ENCODE measurements at regions not wholly inside any gene's neighbourhood (a gene's known extent, or its start where the extent isn't known, plus 50 kb on each side); places are given as distances from the start of the nearest gene placed in this dataset.

GRCh38 chr11:82458147-82458546 is 275.5 kb downstream of the FAM181B start (continued):
- TF ChIP-seq, protein P1, sequence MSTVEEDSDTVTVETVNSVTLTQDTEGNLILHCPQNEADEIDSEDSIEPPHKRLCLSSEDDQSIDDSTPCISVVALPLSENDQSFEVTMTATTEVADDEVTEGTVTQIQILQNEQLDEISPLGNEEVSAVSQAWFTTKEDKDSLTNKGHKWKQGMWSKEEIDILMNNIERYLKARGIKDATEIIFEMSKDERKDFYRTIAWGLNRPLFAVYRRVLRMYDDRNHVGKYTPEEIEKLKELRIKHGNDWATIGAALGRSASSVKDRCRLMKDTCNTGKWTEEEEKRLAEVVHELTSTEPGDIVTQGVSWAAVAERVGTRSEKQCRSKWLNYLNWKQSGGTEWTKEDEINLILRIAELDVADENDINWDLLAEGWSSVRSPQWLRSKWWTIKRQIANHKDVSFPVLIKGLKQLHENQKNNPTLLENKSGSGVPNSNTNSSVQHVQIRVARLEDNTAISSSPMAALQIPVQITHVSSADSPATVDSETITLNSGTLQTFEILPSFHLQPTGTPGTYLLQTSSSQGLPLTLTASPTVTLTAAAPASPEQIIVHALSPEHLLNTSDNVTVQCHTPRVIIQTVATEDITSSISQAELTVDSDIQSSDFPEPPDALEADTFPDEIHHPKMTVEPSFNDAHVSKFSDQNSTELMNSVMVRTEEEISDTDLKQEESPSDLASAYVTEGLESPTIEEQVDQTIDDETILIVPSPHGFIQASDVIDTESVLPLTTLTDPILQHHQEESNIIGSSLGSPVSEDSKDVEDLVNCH (CRISPR knock-in tag; IDR thresholded peaks at IDR 0.05) = no peak
- no peak for TF ChIP-seq ZMYM3 (CRISPR knock-in tag; IDR thresholded peaks at IDR 0.05)
- no peak for TF ChIP-seq JUN (CRISPR knock-in tag; IDR thresholded peaks at IDR 0.05)
- no peak for TF ChIP-seq MTA1 (CRISPR knock-in tag; IDR thresholded peaks at IDR 0.05; ENCODE audit: borderline replicate concordance)
- TF ChIP-seq ATM (IDR thresholded peaks at IDR 0.05; ENCODE audit: borderline replicate concordance) = no peak
- TF ChIP-seq ZNF260 (CRISPR knock-in tag; IDR thresholded peaks at IDR 0.05; ENCODE audit: borderline replicate concordance, low read depth) = no peak
- TF ChIP-seq DMAP1 (CRISPR knock-in tag; IDR thresholded peaks at IDR 0.05) = no peak
- TF ChIP-seq, protein P2, sequence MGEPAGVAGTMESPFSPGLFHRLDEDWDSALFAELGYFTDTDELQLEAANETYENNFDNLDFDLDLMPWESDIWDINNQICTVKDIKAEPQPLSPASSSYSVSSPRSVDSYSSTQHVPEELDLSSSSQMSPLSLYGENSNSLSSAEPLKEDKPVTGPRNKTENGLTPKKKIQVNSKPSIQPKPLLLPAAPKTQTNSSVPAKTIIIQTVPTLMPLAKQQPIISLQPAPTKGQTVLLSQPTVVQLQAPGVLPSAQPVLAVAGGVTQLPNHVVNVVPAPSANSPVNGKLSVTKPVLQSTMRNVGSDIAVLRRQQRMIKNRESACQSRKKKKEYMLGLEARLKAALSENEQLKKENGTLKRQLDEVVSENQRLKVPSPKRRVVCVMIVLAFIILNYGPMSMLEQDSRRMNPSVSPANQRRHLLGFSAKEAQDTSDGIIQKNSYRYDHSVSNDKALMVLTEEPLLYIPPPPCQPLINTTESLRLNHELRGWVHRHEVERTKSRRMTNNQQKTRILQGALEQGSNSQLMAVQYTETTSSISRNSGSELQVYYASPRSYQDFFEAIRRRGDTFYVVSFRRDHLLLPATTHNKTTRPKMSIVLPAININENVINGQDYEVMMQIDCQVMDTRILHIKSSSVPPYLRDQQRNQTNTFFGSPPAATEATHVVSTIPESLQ (CRISPR knock-in tag; conservative IDR thresholded peaks at IDR 0.05) = no peak
- TF ChIP-seq TRIM24 (CRISPR knock-in tag; IDR thresholded peaks at IDR 0.05) = no peak
- TF ChIP-seq, protein P3, sequence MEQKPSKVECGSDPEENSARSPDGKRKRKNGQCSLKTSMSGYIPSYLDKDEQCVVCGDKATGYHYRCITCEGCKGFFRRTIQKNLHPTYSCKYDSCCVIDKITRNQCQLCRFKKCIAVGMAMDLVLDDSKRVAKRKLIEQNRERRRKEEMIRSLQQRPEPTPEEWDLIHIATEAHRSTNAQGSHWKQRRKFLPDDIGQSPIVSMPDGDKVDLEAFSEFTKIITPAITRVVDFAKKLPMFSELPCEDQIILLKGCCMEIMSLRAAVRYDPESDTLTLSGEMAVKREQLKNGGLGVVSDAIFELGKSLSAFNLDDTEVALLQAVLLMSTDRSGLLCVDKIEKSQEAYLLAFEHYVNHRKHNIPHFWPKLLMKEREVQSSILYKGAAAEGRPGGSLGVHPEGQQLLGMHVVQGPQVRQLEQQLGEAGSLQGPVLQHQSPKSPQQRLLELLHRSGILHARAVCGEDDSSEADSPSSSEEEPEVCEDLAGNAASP (CRISPR knock-in tag; IDR thresholded peaks at IDR 0.05; ENCODE audit: borderline replicate concordance) = no peak
